ENCODE measurements at regions not wholly inside any gene's neighbourhood (a gene's known extent, or its start where the extent isn't known, plus 50 kb on each side); places are given as distances from the start of the nearest gene placed in this dataset.

- TF ChIP-seq CTCF (IDR thresholded peaks at IDR 0.05; ENCODE audit: insufficient read depth, low read length, poor library complexity, severe bottlenecking) (no peak), EZH2phosphoT487 (conservative IDR thresholded peaks at IDR 0.05; ENCODE audit: low read length) (no peak)
Measured at GRCh38 chr2:65507102-65508069, 75.0 kb upstream of the SPRED2 start.
